B cell (primary cell): ENCODE measurements at regions not wholly inside any gene's neighbourhood (a gene's known extent, or its start where the extent isn't known, plus 50 kb on each side); places are given as distances from the start of the nearest gene placed in this dataset.

Experiments
- ATAC-seq: fragments of 200-7000 bp; cut with Tn5 transposase; one replicate; pipeline ENCODE4 v1.10.0; 2021; ENCODE audit warnings: low read depth, mild to moderate bottlenecking, moderate number of reproducible peaks, moderate library complexity
- CTCF ChIA-PET: fragments of 350-600 bp; sonication (Branson Sonifier 250); formaldehyde crosslinking; loops from one replicate; lab custom pipeline; 2021; ENCODE audit warnings: antibody characterized with exemption, inconsistent platforms; lab: Charles Lee
- POLR2A ChIA-PET: fragments of 350-600 bp; sonication (Branson Sonifier 250); formaldehyde crosslinking; loops from one replicate; lab custom pipeline; 2021; ENCODE audit warnings: antibody characterized with exemption; lab: Charles Lee
- DNase-seq: peaks from one replicate; pipeline ENCODE4 v3.0.0; 2013
- H2AFZ ChIP-seq: 2 replicates; pipeline ENCODE4 v1.6.1; 2012; ENCODE audit warnings: mild to moderate bottlenecking, low read depth, low read length; ENCODE audit not compliant: insufficient read depth, poor library complexity, severe bottlenecking
- H3K27ac ChIP-seq, 2 donors: 1 replicate in 1 of 2; 2 replicates in 1 of 2; pipeline ENCODE4 v1.5.1; 2012 to 2013; ENCODE audit warnings: low read length in 2 of 2, mild to moderate bottlenecking in 2 of 2, moderate library complexity in 1 of 2
- H3K27me3 ChIP-seq, 4 experiments: fragments of 200-600 bp in 1 of 4; sonication (generic) in 1 of 4; replicated peaks in 1 of 4; 1 replicate in 2 of 4; 2 replicates in 2 of 4; pipeline versions ENCODE4 v1.6.1 to v1.7.0; 2013 to 2016; ENCODE audit warnings: low read length in 3 of 4, mild to moderate bottlenecking in 2 of 4, mixed read lengths in 1 of 4, moderate library complexity in 1 of 4; ENCODE audit not compliant: insufficient read depth in 4 of 4, control insufficient read depth in 3 of 4; ENCODE audit errors: control extremely low read depth in 1 of 4
- H3K36me3 ChIP-seq, 2 experiments: replicated peaks in 1 of 2; 1 replicate in 1 of 2; 2 replicates in 1 of 2; pipeline versions ENCODE4 v1.6.1 to v1.7.1; 2013; ENCODE audit warnings: low read length in 1 of 2; ENCODE audit not compliant: insufficient read depth in 2 of 2, control insufficient read depth in 1 of 2; ENCODE audit errors: control extremely low read depth in 1 of 2, extremely low read depth in 1 of 2
- H3K4me1 ChIP-seq, 2 donors: fragments of 200-600 bp in 1 of 2; sonication (generic) in 1 of 2; 1 replicate in 1 of 2; 2 replicates in 1 of 2; pipeline versions ENCODE4 v1.5.1 to v1.6.1; 2013 to 2017; ENCODE audit warnings: low read length in 2 of 2; ENCODE audit not compliant: control insufficient read depth in 2 of 2, insufficient read depth in 2 of 2
- H3K4me2 ChIP-seq: replicated peaks from 2 replicates; pipeline ENCODE3; 2012; ENCODE audit warnings: mild to moderate bottlenecking, low read depth, low read length; ENCODE audit not compliant: poor library complexity, severe bottlenecking
- H3K4me3 ChIP-seq, 5 experiments: fragments of 200-600 bp in 1 of 5; sonication (generic) in 1 of 5; 1 replicate in 3 of 5; 2 replicates in 2 of 5; pipeline versions ENCODE4 v1.5.1 to v1.7.0; 2011 to 2016; ENCODE audit warnings: low read length in 4 of 5, mild to moderate bottlenecking in 4 of 5, low read depth in 2 of 5, control low read depth in 1 of 5, moderate library complexity in 1 of 5; ENCODE audit not compliant: insufficient read depth in 1 of 5; ENCODE audit errors: control extremely low read depth in 1 of 5, extremely low read depth in 1 of 5
- H3K79me2 ChIP-seq: fragments of 200-600 bp; sonication (generic); one replicate; pipeline ENCODE4 v1.6.0; 2016; ENCODE audit warnings: low read length; ENCODE audit not compliant: control insufficient read depth, insufficient read depth
- H3K9ac ChIP-seq: fragments of 200-600 bp; sonication (generic); 2 replicates; pipeline ENCODE4 v1.6.1; 2017; ENCODE audit warnings: mild to moderate bottlenecking, low read length, moderate library complexity
- H3K9me3 ChIP-seq, 3 donors: one replicate each; pipeline versions ENCODE4 v1.6.1 to v1.7.1; 2013; ENCODE audit warnings: low read length in 2 of 3; ENCODE audit not compliant: control insufficient read depth in 2 of 3, insufficient read depth in 1 of 3; ENCODE audit errors: control extremely low read depth in 1 of 3
- H4K20me1 ChIP-seq: 2 replicates; pipeline ENCODE4 v1.6.0; 2012; ENCODE audit warnings: mild to moderate bottlenecking, low read length; ENCODE audit not compliant: insufficient read depth, control insufficient read depth, poor library complexity, severe bottlenecking
- H3K27ac Mint-ChIP-seq: one replicate; pipeline ENCODE4 v1.8.0; 2021; ENCODE audit warnings: mixed read lengths
- H3K27me3 Mint-ChIP-seq: one replicate; pipeline ENCODE4 v1.8.0; 2021; ENCODE audit warnings: mixed read lengths
- H3K4me1 Mint-ChIP-seq: one replicate; pipeline ENCODE4 v1.8.0; 2021; ENCODE audit warnings: mixed read lengths
- H3K4me3 Mint-ChIP-seq: one replicate; pipeline ENCODE4 v1.8.0; 2021; ENCODE audit warnings: mixed read lengths
- H3K9me3 Mint-ChIP-seq: one replicate; pipeline ENCODE4 v1.8.0; 2022; ENCODE audit warnings: mixed read lengths; ENCODE audit not compliant: insufficient read depth
- CTCF ChIP-seq: fragments of 200-600 bp; IDR thresholded peaks from one replicate; pipeline ENCODE4 v1.8.0; 2022; ENCODE audit warnings: antibody characterized with exemption, mild to moderate bottlenecking
- EZH2 ChIP-seq: IDR thresholded peaks from 2 replicates; pipeline ENCODE4 v1.6.1; 2012; ENCODE audit warnings: borderline replicate concordance, low read depth, mild to moderate bottlenecking, moderate library complexity, low read length; ENCODE audit not compliant: insufficient read depth, poor library complexity, severe bottlenecking
- WGBS: methylation state at CpG from one replicate; pipeline ENCODE4 v1.1.5; 2013; ENCODE audit warnings: missing lambda C conversion rate; ENCODE audit not compliant: insufficient coverage; 5-methylcytosine and 5-hydroxymethylcytosine counted together
- intact Hi-C: fragments of 100-400 bp; cut with micrococcal nuclease; formaldehyde crosslinking; loops from one replicate; pipeline ENCODE4 v1.10.0; 2022

DNA sequence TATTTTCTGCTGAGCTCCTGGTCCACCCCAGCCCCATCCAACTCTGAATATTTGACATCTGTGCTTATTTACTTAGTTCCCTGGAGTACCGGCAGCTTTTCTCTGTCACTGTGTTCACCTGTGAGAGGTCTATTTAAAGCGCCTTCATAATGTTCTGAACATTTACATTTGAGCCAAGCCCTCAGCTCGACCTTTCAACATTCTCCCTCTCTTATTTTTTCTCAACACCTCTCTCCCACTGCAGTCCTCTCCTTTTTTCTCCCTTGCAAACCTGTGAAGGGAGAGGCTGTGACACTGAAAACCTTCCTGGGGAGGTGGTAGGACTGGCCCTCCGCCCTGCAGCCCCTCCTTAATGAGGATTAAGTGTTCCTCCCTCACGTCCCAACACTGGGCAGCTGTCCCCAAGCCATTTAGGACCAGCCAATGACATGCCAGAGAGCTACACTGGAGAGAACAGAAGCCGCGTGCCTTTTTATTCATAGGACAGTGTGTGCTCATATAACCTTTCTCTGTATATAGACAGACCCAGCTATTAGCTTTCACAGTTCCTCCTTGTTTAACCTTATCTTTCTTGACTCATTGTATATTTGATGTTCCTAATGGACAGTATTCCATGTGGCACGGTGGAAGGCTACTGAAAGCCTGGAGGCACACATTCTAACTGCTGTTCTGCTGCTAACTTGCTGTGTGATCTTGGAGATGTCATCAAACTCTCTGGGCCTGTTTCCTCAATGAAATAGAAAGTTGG is 134.8 kb downstream of the NUFIP1 start:
- TF ChIP-seq CTCF, result no peak
- TF ChIP-seq EZH2, result no peak
- Histone ChIP-seq H3K27ac (no peak overlapping the region), H3K79me2 (no peaks in the 10 kb centered on the region), H3K4me2 (no peak overlapping the region), H3K4me1 (no peaks in the 10 kb centered on the region), H3K4me3 (no peak overlapping the region), H3K9me3 (no peaks in the 10 kb centered on the region), H2AFZ (no peak overlapping the region), H3K27me3 (peaks cover 0 to 6% (median 1%) of the 10 kb centered on the region in 4 experiments), H4K20me1 (no peaks in the 10 kb centered on the region), H3K9ac (no peak overlapping the region), H3K36me3 (no peaks in the 10 kb centered on the region)
- intact Hi-C loops, result no loop called here
- Mint-ChIP-seq H3K4me3 (no peak overlapping the region), H3K9me3 (no peaks in the 10 kb centered on the region), H3K27me3 (peaks cover 24% of the 10 kb centered on the region), H3K4me1 (no peaks in the 10 kb centered on the region), H3K27ac (no peak overlapping the region)
- CTCF ChIA-PET, result no interaction called here
- POLR2A ChIA-PET, result no interaction called here
- DNase-seq (no peak), ATAC-seq (no peak)
- 77% methylated on average over 3 of the region's 8 CpGs for WGBS

DNA sequence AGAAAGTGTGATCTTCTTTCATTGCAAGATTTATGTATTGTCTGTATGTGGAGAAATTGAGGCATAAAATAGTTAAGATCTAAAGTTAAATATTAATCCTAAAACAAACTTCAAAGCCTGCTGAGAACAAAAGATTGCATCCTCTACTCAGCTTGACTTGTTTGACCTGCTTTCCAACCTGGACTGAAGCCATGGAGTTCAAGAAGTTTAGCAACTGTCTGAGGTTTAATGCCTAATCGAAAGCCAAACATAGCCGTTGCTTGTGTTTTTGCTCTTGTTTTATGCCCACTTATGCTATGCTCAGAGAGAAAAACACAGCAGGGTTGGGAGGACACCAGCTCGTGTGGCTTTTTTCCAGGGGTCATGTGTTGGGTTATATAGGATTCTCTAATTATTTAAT is 135.6 kb downstream of the NUFIP1 start:
- peaks cover 0 to 3% (median 1%) of the 10 kb centered on the region in 4 experiments for H3K27me3 ChIP-seq
- no peak overlapping the region for H3K9ac ChIP-seq
- no peak overlapping the region for H2AFZ ChIP-seq
- no peak for TF ChIP-seq EZH2
- no peak for TF ChIP-seq CTCF
- no peaks in the 10 kb centered on the region for H3K4me1 Mint-ChIP-seq
- 83% methylated on average over 2 of the region's 3 CpGs for WGBS
- no peak overlapping the region for H3K4me2 ChIP-seq
- no peaks in the 10 kb centered on the region for H3K9me3 Mint-ChIP-seq
- CTCF ChIA-PET, result no interaction called here
- no peak for ATAC-seq
- no peaks in the 10 kb centered on the region for H3K9me3 ChIP-seq
- no peak overlapping the region for H3K4me3 ChIP-seq
- intact Hi-C loops, result no loop called here
- no peaks in the 10 kb centered on the region for H3K36me3 ChIP-seq
- H3K27me3 Mint-ChIP-seq, result peaks cover 21% of the 10 kb centered on the region
- DNase-seq, result no peak
- no peak overlapping the region for H3K4me3 Mint-ChIP-seq
- no peaks in the 10 kb centered on the region for H3K79me2 ChIP-seq
- POLR2A ChIA-PET, result no interaction called here
- no peaks in the 10 kb centered on the region for H3K4me1 ChIP-seq
- H4K20me1 ChIP-seq, result no peaks in the 10 kb centered on the region
- no peak overlapping the region for H3K27ac ChIP-seq
- H3K27ac Mint-ChIP-seq, result no peak overlapping the region
